ENCODE measurements at regions not wholly inside any gene's neighbourhood (a gene's known extent, or its start where the extent isn't known, plus 50 kb on each side); places are given as distances from the start of the nearest gene placed in this dataset.

- TF ChIP-seq CTCF (IDR thresholded peaks at IDR 0.05; ENCODE audit: control extremely low read depth in 1 of 3, insufficient read depth in 1 of 3, low read depth in 1 of 3, low read length in 3 of 3): no peak
- no peak for TF ChIP-seq JUND (IDR thresholded peaks at IDR 0.05; ENCODE audit: low read length)
- no peak for TF ChIP-seq YY1 (IDR thresholded peaks at IDR 0.05; ENCODE audit: low read depth, low read length)
- TF ChIP-seq RNF2 (IDR thresholded peaks at IDR 0.05; ENCODE audit: borderline replicate concordance, low read depth, low read length, missing control alignments, poor library complexity, severe bottlenecking): no peak
- TF ChIP-seq CHD1 (IDR thresholded peaks at IDR 0.05; ENCODE audit: low read depth, low read length): no peak
- no peak for TF ChIP-seq MAX (IDR thresholded peaks at IDR 0.05)
- TF ChIP-seq SRF (IDR thresholded peaks at IDR 0.05; ENCODE audit: low read depth, low read length): no peak
- TF ChIP-seq EZH2 (IDR thresholded peaks at IDR 0.05; ENCODE audit: low read depth, low read length, severe bottlenecking): no peak
- no peak for TF ChIP-seq KDM1A (IDR thresholded peaks at IDR 0.05; ENCODE audit: borderline replicate concordance, low read length)
- no peak for TF ChIP-seq EP300 (IDR thresholded peaks at IDR 0.05; ENCODE audit: borderline replicate concordance in 1 of 2, low read depth in 2 of 2, low read length in 2 of 2)
- TF ChIP-seq SP1 (IDR thresholded peaks at IDR 0.05; ENCODE audit: low read depth, low read length): no peak
- no peak for TF ChIP-seq SP2 (IDR thresholded peaks at IDR 0.05; ENCODE audit: low read length)
- no peak for TF ChIP-seq CEBPB (IDR thresholded peaks at IDR 0.05; ENCODE audit: low read depth, low read length)
- no peak for TF ChIP-seq POLR2AphosphoS5 (IDR thresholded peaks at IDR 0.05; ENCODE audit: low read depth, low read length)
Observed at GRCh38 chr10:35872671-35873070, 230.6 kb upstream of the FZD8 start.
